H9 (cell line): ENCODE measurements at regions not wholly inside any gene's neighbourhood (a gene's known extent, or its start where the extent isn't known, plus 50 kb on each side); places are given as distances from the start of the nearest gene placed in this dataset.

Experiments used
- DNase-seq: peaks from one replicate; pipeline ENCODE4 v3.0.0-alpha.2; 2017
- H2AFZ ChIP-seq: one replicate; pipeline ENCODE4 v1.6.1; 2013; ENCODE audit warnings: mild to moderate bottlenecking, low read length, control low read depth, moderate library complexity
- H2AK5ac ChIP-seq: 2 replicates; pipeline ENCODE4 v1.6.1; 2013; ENCODE audit warnings: low read length, control low read depth, mixed read lengths; ENCODE audit not compliant: insufficient read length
- H2BK120ac ChIP-seq: one replicate; pipeline ENCODE4 v1.6.1; 2013; ENCODE audit warnings: low read depth, mild to moderate bottlenecking, low read length, control low read depth, inconsistent platforms; ENCODE audit not compliant: poor library complexity, severe bottlenecking
- H2BK12ac ChIP-seq: 2 replicates; pipeline ENCODE4 v1.6.1; 2013; ENCODE audit warnings: low read length, control low read depth, mixed read lengths, low read depth; ENCODE audit not compliant: insufficient read length
- H2BK15ac ChIP-seq: 2 replicates; pipeline ENCODE4 v1.6.1; 2013; ENCODE audit warnings: low read depth, low read length, control low read depth
- H2BK20ac ChIP-seq: one replicate; pipeline ENCODE4 v1.6.1; 2013; ENCODE audit warnings: low read depth, mild to moderate bottlenecking, low read length, control low read depth, inconsistent platforms; ENCODE audit not compliant: poor library complexity, severe bottlenecking
- H2BK5ac ChIP-seq: 2 replicates; pipeline ENCODE4 v1.6.1; 2013; ENCODE audit warnings: low read length, control low read depth, mixed read lengths; ENCODE audit not compliant: insufficient read length
- H3K14ac ChIP-seq: 2 replicates; pipeline ENCODE4 v1.6.1; 2013; ENCODE audit warnings: low read length, control low read depth; ENCODE audit not compliant: insufficient read depth
- H3K18ac ChIP-seq: 2 replicates; pipeline ENCODE4 v1.6.1; 2013; ENCODE audit warnings: low read depth, mild to moderate bottlenecking, mixed read lengths, low read length, control low read depth; ENCODE audit not compliant: insufficient read length
- H3K23ac ChIP-seq: 2 replicates; pipeline ENCODE4 v1.6.1; 2013; ENCODE audit warnings: low read length, control low read depth, mixed read lengths, low read depth; ENCODE audit not compliant: insufficient read length
- H3K23me2 ChIP-seq: 2 replicates; pipeline ENCODE4 v1.6.1; 2013; ENCODE audit warnings: low read depth, mild to moderate bottlenecking, mixed read lengths, low read length, control low read depth; ENCODE audit not compliant: insufficient read length, poor library complexity, severe bottlenecking
- H3K27ac ChIP-seq: 2 replicates; pipeline ENCODE4 v1.5.1; 2013; ENCODE audit warnings: low read length, control low read depth, mixed read lengths, low read depth; ENCODE audit not compliant: insufficient read length
- H3K27me3 ChIP-seq: 2 replicates; pipeline ENCODE4 v1.6.1; 2013; ENCODE audit warnings: low read length, control low read depth, inconsistent platforms; ENCODE audit not compliant: insufficient read depth
- H3K4ac ChIP-seq: 2 replicates; pipeline ENCODE4 v1.6.1; 2013; ENCODE audit warnings: low read depth, mild to moderate bottlenecking, control low read depth, inconsistent platforms, low read length, moderate library complexity
- H3K4me1 ChIP-seq: 2 replicates; pipeline ENCODE4 v1.6.1; 2013; ENCODE audit warnings: low read length, control low read depth, inconsistent platforms; ENCODE audit not compliant: insufficient read depth
- H3K4me2 ChIP-seq: 2 replicates; pipeline ENCODE4 v1.6.1; 2013; ENCODE audit warnings: low read length, control low read depth, mixed read lengths; ENCODE audit not compliant: insufficient read length, insufficient read depth
- H3K56ac ChIP-seq: 2 replicates; pipeline ENCODE4 v1.6.1; 2013; ENCODE audit warnings: low read depth, mild to moderate bottlenecking, mixed read lengths, low read length, control low read depth; ENCODE audit not compliant: insufficient read length
- H3K79me1 ChIP-seq: 2 replicates; pipeline ENCODE4 v1.6.1; 2013; ENCODE audit warnings: low read depth, mild to moderate bottlenecking, moderate library complexity, low read length, control low read depth, inconsistent platforms; ENCODE audit not compliant: insufficient read depth, poor library complexity, severe bottlenecking
- H3K79me2 ChIP-seq: 2 replicates; pipeline ENCODE4 v1.6.1; 2013; ENCODE audit warnings: low read length, control low read depth, inconsistent platforms; ENCODE audit not compliant: insufficient read depth
- H3K9ac ChIP-seq: 2 replicates; pipeline ENCODE4 v1.6.1; 2013; ENCODE audit warnings: low read length, control low read depth, mixed read lengths; ENCODE audit not compliant: insufficient read length; ENCODE audit errors: extremely low read depth
- H3K9me3 ChIP-seq: one replicate; pipeline ENCODE4 v1.6.1; 2013; ENCODE audit warnings: low read depth, low read length, inconsistent platforms; ENCODE audit not compliant: control insufficient read depth
- H3T11ph ChIP-seq: one replicate; pipeline ENCODE4 v1.6.1; 2013; ENCODE audit warnings: mild to moderate bottlenecking, low read length, control low read depth, inconsistent platforms
- H4K20me1 ChIP-seq: one replicate; pipeline ENCODE4 v1.6.1; 2013; ENCODE audit not compliant: control insufficient read depth, insufficient read length, insufficient read depth
- H4K5ac ChIP-seq: 2 replicates; pipeline ENCODE4 v1.6.1; 2013; ENCODE audit warnings: low read depth, mild to moderate bottlenecking, mixed read lengths, low read length, control low read depth; ENCODE audit not compliant: insufficient read length
- H4K8ac ChIP-seq: replicated peaks from 2 replicates; pipeline ENCODE4 v1.6.1; 2013; ENCODE audit warnings: low read length, control low read depth, mixed read lengths, low read depth; ENCODE audit not compliant: insufficient read length
- H4K91ac ChIP-seq: 2 replicates; pipeline ENCODE4 v1.6.1; 2013; ENCODE audit warnings: low read depth, mild to moderate bottlenecking, moderate library complexity, mixed read lengths, low read length, control low read depth; ENCODE audit not compliant: insufficient read length
- H3K27ac Mint-ChIP-seq, 3 experiments: 2 replicates in 2 of 3; 3 replicates in 1 of 3; pipeline ENCODE4 v1.8.0; 2020 to 2021; ENCODE audit warnings: mixed read lengths in 3 of 3, mild to moderate bottlenecking in 1 of 3, moderate library complexity in 1 of 3
- H3K27me3 Mint-ChIP-seq: 2 replicates; pipeline ENCODE4 v1.8.0; 2021; ENCODE audit warnings: low read depth, mild to moderate bottlenecking, moderate library complexity, mixed read lengths
- H3K36me3 Mint-ChIP-seq, 3 experiments: 2 replicates in 2 of 3; 3 replicates in 1 of 3; pipeline ENCODE4 v1.8.0; 2020 to 2021; ENCODE audit warnings: low read depth in 3 of 3, mixed read lengths in 3 of 3; ENCODE audit not compliant: insufficient read depth in 1 of 3
- H3K4me1 Mint-ChIP-seq, 2 experiments: 2 replicates each; pipeline ENCODE4 v1.8.0; 2020; ENCODE audit warnings: mixed read lengths in 2 of 2
- H3K4me3 Mint-ChIP-seq, 2 experiments: 2 replicates in 1 of 2; 3 replicates in 1 of 2; pipeline ENCODE4 v1.8.0; 2020 to 2021; ENCODE audit warnings: mild to moderate bottlenecking in 2 of 2, mixed read lengths in 2 of 2, moderate library complexity in 1 of 2
- H3K9me3 Mint-ChIP-seq, 2 experiments: 2 replicates in 1 of 2; 3 replicates in 1 of 2; pipeline ENCODE4 v1.8.0; 2020; ENCODE audit warnings: mild to moderate bottlenecking in 2 of 2, mixed read lengths in 2 of 2, moderate library complexity in 1 of 2
- CTCF ChIP-seq: fragments of 200-600 bp; sonication (generic); conservative IDR thresholded peaks from 3 replicates; pipeline ENCODE4 v1.8.0; 2021; ENCODE audit warnings: antibody characterized with exemption, mild to moderate bottlenecking
- WGBS: extraction: QIAGEN DNeasy Blood & Tissue Kit; methylation state at CpG from one replicate; pipeline ENCODE4 v1.1.7; 2013; ENCODE audit warnings: missing lambda C conversion rate, low lambda C conversion rate, mixed read lengths; ENCODE audit not compliant: insufficient read length; ENCODE audit errors: extremely low coverage; 5-methylcytosine and 5-hydroxymethylcytosine counted together

GRCh38 chr10:129396021-129396722 is 70.9 kb upstream of the MGMT start:
- Histone ChIP-seq H3K56ac (no peak overlapping the region), H4K8ac (no peak overlapping the region), H2BK12ac (no peak overlapping the region), H2BK5ac (no peak overlapping the region), H2AK5ac (no peak overlapping the region), H3K79me1 (no peaks in the 10 kb centered on the region), H4K5ac (no peak overlapping the region), H2AFZ (no peak overlapping the region), H4K20me1 (no peaks in the 10 kb centered on the region), H3K18ac (no peak overlapping the region), H3T11ph (no peak overlapping the region), H3K4me2 (no peak overlapping the region), H3K79me2 (no peaks in the 10 kb centered on the region), H3K9me3 (no peaks in the 10 kb centered on the region), H4K91ac (no peak overlapping the region), H3K4ac (no peak overlapping the region), H2BK20ac (no peak overlapping the region), H2BK120ac (no peak overlapping the region), H3K23ac (no peak overlapping the region), H3K4me1 (no peaks in the 10 kb centered on the region), H3K27ac (no peak overlapping the region), H3K9ac (no peak overlapping the region), H3K27me3 (no peaks in the 10 kb centered on the region), H3K23me2 (no peaks in the 10 kb centered on the region), H2BK15ac (no peak overlapping the region), H3K14ac (no peak overlapping the region)
- Mint-ChIP-seq H3K4me1 (peaks cover 6 to 13% of the 10 kb centered on the region in 2 experiments), H3K27me3 (peaks cover 2% of the 10 kb centered on the region; the same call in 1 of the 2 replicates), H3K4me3 (no peak overlapping the region), H3K27ac (no peak overlapping the region), H3K9me3 (no peaks in the 10 kb centered on the region), H3K36me3 (no peaks in the 10 kb centered on the region)
- DNase-seq, result no peak
- no CpG with 5 or more reads among the region's 22 CpGs for WGBS
- TF ChIP-seq CTCF, result no peak
